ENCODE measurements at regions not wholly inside any gene's neighbourhood (a gene's known extent, or its start where the extent isn't known, plus 50 kb on each side); places are given as distances from the start of the nearest gene placed in this dataset.

- TF ChIP-seq EZH2 (IDR thresholded peaks at IDR 0.05; ENCODE audit: borderline replicate concordance, low read length), result no peak
- no peak for TF ChIP-seq CTCF (IDR thresholded peaks at IDR 0.05; ENCODE audit: low read length)
These were observed 275.4 kb upstream of the RGMB start for GRCh38 chr5:98498028-98498427.

All from OCI-LY1 (cell line).